NCI-H345 (cell line): ENCODE measurements at regions not wholly inside any gene's neighbourhood (a gene's known extent, or its start where the extent isn't known, plus 50 kb on each side); places are given as distances from the start of the nearest gene placed in this dataset.

Experiments used
- DNase-seq: peaks from one replicate; lab custom pipeline; 2025; lab: John Stamatoyannopoulos, UW

GRCh38 chr17:5819921-5820685 is 235.8 kb upstream of the NLRP1 start:
- no peak for DNase-seq

GRCh38 chr17:5820721-5821456 is 236.6 kb upstream of the NLRP1 start:
- no peak for DNase-seq

- no peak for DNase-seq
Observed at GRCh38 chr17:5821803-5822202, 237.5 kb upstream of the NLRP1 start.

- no peak for DNase-seq
Observed at GRCh38 chr17:5822281-5823060, 238.2 kb upstream of the NLRP1 start.

- DNase-seq = no peak
Observed at GRCh38 chr17:5823219-5823618, 238.9 kb upstream of the NLRP1 start.

- no peak for DNase-seq
Observed at GRCh38 chr17:5825717-5826330, 241.5 kb upstream of the NLRP1 start.

- no peak for DNase-seq
Observed at GRCh38 chr17:5826384-5826783, 242.1 kb upstream of the NLRP1 start.

- no peak for DNase-seq
Observed at GRCh38 chr17:5830921-5831320, 239.3 kb upstream of the WSCD1 start.

- DNase-seq = peak; percentile 33
Observed at GRCh38 chr17:5832886-5833285, 237.3 kb upstream of the WSCD1 start.

- no peak for DNase-seq
Observed at GRCh38 chr17:5837055-5837491, 233.1 kb upstream of the WSCD1 start.

- DNase-seq = no peak
Observed at GRCh38 chr17:5838661-5839300, 231.4 kb upstream of the WSCD1 start.

GRCh38 chr17:5840811-5841446 is 229.2 kb upstream of the WSCD1 start:
- DNase-seq = no peak

- no peak for DNase-seq
Observed at GRCh38 chr17:5841862-5842261, 228.3 kb upstream of the WSCD1 start.

- DNase-seq = no peak
Observed at GRCh38 chr17:5843366-5844026, 226.7 kb upstream of the WSCD1 start.

- DNase-seq = peak; percentile 79
Observed at GRCh38 chr17:5846001-5846400, 224.2 kb upstream of the WSCD1 start.

- DNase-seq = no peak
Observed at GRCh38 chr17:5854871-5855554, 215.2 kb upstream of the WSCD1 start.

- no peak for DNase-seq
Observed at GRCh38 chr17:5861246-5861645, 208.9 kb upstream of the WSCD1 start.

- no peak for DNase-seq
Observed at GRCh38 chr17:5861854-5862253, 208.3 kb upstream of the WSCD1 start.

- DNase-seq = no peak
Observed at GRCh38 chr17:5862395-5862794, 207.8 kb upstream of the WSCD1 start.
